Mesothelial cell of epicardium (in vitro differentiated cells): ENCODE measurements at regions not wholly inside any gene's neighbourhood (a gene's known extent, or its start where the extent isn't known, plus 50 kb on each side); places are given as distances from the start of the nearest gene placed in this dataset.

Experiments used
- DNase-seq, 2 experiments: peaks; one replicate each; pipeline ENCODE4 v3.0.0; 2021; ENCODE audit warnings: low spot score in 2 of 2; ENCODE audit not compliant: unreplicated experiment in 2 of 2
- H3K27ac Mint-ChIP-seq: 2 replicates; pipeline ENCODE4 v1.8.0; 2021; ENCODE audit warnings: mixed read lengths
- H3K27me3 Mint-ChIP-seq: 2 replicates; pipeline ENCODE4 v1.8.0; 2021; ENCODE audit warnings: low read depth, mixed read lengths
- H3K36me3 Mint-ChIP-seq: 2 replicates; pipeline ENCODE4 v1.8.0; 2021; ENCODE audit warnings: mixed read lengths
- H3K4me1 Mint-ChIP-seq: 2 replicates; pipeline ENCODE4 v1.8.0; 2021; ENCODE audit warnings: mixed read lengths
- H3K4me3 Mint-ChIP-seq: 2 replicates; pipeline ENCODE4 v1.8.0; 2021; ENCODE audit warnings: mild to moderate bottlenecking, moderate library complexity, mixed read lengths
- H3K9me3 Mint-ChIP-seq: 2 replicates; pipeline ENCODE4 v1.8.0; 2021; ENCODE audit warnings: mixed read lengths
- TF ChIP-seq, protein P1 (sequence below): fragments of 200-600 bp; sonication (generic); IDR thresholded peaks from one replicate; pipeline ENCODE4 v1.5.0; 2021; ENCODE audit warnings: antibody characterized with exemption; ENCODE audit not compliant: unreplicated experiment

DNA sequence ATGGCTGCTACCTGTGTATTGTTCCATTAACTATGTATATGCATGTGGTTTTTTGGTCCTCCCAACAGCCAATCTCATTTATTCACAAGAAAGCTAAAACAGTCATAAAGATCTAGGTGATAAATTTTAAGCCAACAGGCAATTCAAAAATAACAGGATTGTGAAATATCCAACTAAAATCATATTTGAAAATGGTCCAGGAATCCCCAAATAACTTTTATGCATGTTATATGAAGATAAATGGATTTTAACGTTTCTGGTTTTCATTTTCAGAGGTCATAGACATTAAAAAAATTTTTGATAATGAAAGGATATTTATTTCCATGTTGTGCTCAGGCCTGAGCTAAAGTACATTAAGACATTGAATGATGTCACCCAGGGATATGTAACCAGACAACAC, 96.8 kb upstream of the JAZF1 start:
- H3K4me1 Mint-ChIP-seq, result peaks cover 7% of the 10 kb centered on the region
- no peaks in the 10 kb centered on the region for H3K27me3 Mint-ChIP-seq
- no peak for DNase-seq
- no peak overlapping the region for H3K27ac Mint-ChIP-seq
- TF ChIP-seq, protein P1, sequence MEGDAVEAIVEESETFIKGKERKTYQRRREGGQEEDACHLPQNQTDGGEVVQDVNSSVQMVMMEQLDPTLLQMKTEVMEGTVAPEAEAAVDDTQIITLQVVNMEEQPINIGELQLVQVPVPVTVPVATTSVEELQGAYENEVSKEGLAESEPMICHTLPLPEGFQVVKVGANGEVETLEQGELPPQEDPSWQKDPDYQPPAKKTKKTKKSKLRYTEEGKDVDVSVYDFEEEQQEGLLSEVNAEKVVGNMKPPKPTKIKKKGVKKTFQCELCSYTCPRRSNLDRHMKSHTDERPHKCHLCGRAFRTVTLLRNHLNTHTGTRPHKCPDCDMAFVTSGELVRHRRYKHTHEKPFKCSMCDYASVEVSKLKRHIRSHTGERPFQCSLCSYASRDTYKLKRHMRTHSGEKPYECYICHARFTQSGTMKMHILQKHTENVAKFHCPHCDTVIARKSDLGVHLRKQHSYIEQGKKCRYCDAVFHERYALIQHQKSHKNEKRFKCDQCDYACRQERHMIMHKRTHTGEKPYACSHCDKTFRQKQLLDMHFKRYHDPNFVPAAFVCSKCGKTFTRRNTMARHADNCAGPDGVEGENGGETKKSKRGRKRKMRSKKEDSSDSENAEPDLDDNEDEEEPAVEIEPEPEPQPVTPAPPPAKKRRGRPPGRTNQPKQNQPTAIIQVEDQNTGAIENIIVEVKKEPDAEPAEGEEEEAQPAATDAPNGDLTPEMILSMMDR, result no peak
- no peak overlapping the region for H3K4me3 Mint-ChIP-seq
- peaks cover 4% of the 10 kb centered on the region for H3K9me3 Mint-ChIP-seq
- H3K36me3 Mint-ChIP-seq, result no peaks in the 10 kb centered on the region

DNA sequence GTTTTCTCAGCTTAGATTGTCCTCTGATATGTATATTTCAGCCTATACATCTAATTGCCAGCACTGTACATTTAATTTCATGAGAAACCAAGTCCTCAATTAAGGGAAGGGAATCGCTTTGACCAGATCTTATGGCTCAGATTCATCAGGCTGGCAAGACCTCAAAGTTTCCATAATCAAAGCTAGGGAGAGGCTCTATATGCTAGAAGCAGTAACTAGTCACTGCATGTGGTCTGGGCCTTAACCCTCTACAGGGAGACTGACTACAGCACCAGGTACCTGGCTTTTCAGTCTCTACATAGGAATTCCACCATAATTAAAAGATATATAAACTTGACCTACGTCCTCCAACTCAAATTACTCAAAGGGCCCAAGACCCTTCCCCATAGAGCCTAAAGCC, 97.4 kb upstream of the JAZF1 start:
- DNase-seq, result no peak
- no peaks in the 10 kb centered on the region for H3K36me3 Mint-ChIP-seq
- peaks cover 6% of the 10 kb centered on the region for H3K9me3 Mint-ChIP-seq
- no peaks in the 10 kb centered on the region for H3K27me3 Mint-ChIP-seq
- H3K4me1 Mint-ChIP-seq, result peaks cover 5% of the 10 kb centered on the region
- TF ChIP-seq, protein P1, result no peak
- no peak overlapping the region for H3K27ac Mint-ChIP-seq
- no peak overlapping the region for H3K4me3 Mint-ChIP-seq

DNA sequence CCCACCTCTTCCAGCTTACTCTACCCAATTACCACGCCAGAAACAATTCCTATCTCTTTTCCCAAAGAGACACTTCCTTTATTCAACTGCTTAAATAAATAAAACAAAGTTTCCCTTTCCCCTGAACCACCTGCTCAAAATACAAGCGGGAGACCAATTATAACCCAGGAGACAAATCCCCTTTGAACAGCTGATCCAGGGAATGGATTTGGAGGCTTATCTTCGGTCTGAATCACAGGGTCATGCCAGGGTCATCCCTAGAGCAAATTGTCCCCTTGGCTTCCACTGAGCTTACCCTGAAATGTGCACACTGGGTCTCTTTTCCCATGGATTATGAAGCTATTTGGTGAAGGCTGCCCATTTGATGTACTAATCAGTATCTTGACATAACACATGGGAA, 99.9 kb upstream of the JAZF1 start:
- Mint-ChIP-seq H3K27me3 (no peaks in the 10 kb centered on the region), H3K36me3 (no peaks in the 10 kb centered on the region), H3K4me1 (peaks cover 5% of the 10 kb centered on the region), H3K9me3 (peaks cover 6% of the 10 kb centered on the region), H3K4me3 (no peak overlapping the region), H3K27ac (no peak overlapping the region)
- DNase-seq, result no peak
- TF ChIP-seq, protein P1, result no peak

DNA sequence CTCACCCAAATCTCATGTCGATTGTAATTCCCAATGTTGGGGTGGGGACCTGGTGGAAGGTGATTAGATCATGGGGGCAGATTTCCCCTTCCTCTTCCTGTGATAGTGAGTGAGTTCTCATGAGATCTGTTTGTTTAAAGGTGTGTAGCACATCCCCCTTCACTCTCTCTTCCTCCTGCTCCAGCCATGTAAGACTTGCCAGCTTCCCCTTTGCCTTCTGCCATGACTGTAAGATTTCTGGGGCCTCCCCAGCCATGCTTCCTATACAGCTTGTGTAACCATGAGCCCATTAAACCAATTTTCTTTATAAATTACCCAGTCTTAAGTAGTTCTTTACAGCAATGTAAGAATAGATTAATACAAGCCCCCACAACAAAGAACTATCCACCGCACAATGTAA, 109.9 kb upstream of the JAZF1 start:
- Mint-ChIP-seq H3K4me1 (peaks cover 4% of the 10 kb centered on the region), H3K27me3 (peaks cover 3% of the 10 kb centered on the region), H3K27ac (no peak overlapping the region), H3K4me3 (no peak overlapping the region), H3K36me3 (no peaks in the 10 kb centered on the region), H3K9me3 (no peaks in the 10 kb centered on the region)
- no peak for DNase-seq
- TF ChIP-seq, protein P1, result no peak

DNA sequence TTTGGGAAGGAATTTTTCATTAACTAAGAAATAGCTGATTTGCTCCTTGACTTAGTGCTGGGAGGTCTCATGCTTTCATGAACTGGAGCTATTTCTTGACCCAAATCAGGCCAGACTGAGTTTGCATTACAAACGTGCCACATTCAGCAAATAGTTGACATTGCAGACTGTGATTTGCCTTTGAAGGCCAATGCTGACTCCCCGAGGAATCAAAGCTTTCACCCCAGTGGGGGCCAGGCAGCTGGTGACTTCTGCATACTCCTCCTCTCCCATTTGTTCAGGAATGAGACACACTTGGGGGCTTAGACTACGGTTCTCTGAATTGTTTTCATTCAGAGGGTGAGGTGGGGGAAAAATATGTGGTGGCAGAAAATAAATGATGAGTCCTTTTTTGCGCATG, 111.0 kb upstream of the JAZF1 start:
- H3K4me3 Mint-ChIP-seq, result no peak overlapping the region
- H3K27me3 Mint-ChIP-seq, result peaks cover 5% of the 10 kb centered on the region
- no peaks in the 10 kb centered on the region for H3K9me3 Mint-ChIP-seq
- H3K4me1 Mint-ChIP-seq, result peaks cover 4% of the 10 kb centered on the region
- no peak for DNase-seq
- H3K27ac Mint-ChIP-seq, result no peak overlapping the region
- TF ChIP-seq, protein P1, result no peak
- no peaks in the 10 kb centered on the region for H3K36me3 Mint-ChIP-seq

DNA sequence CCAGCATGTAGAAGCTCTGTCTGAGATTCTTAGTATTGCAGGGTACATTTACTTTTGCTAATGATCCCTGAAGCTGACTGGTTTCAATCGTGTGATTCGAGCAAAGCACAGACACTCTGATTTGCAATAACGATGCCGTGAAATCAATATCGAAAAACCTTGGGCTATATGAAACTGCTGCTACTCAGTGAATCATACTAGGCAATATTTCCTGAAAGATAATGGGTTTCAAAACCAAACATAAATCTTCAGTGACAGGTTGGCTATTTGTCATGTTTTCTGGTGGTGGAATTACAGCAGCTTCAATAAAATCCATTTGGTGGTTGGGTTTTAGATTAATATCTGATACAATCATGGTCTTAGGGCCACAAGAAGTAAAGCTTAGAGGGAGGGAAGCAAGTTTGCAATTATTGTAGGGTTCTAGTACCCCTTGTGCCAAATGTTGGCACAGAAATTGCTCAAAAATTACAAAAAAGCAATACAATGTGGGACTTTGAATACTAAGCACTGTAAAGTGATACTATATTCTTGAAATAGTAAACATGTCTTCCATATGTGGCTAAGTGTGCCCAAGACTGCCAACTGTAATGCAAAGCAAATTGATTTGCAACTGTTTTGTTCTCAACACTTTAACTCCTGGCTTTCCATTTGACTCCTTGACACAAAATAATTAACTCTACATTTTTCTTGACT, 112.4 kb upstream of the JAZF1 start:
- Mint-ChIP-seq H3K9me3 (no peaks in the 10 kb centered on the region), H3K4me3 (no peak overlapping the region), H3K36me3 (no peaks in the 10 kb centered on the region), H3K27ac (no peak overlapping the region), H3K27me3 (peaks cover 5% of the 10 kb centered on the region), H3K4me1 (peaks cover 4% of the 10 kb centered on the region)
- no peak for DNase-seq
- TF ChIP-seq, protein P1, result no peak
